ENCODE measurements at regions not wholly inside any gene's neighbourhood (a gene's known extent, or its start where the extent isn't known, plus 50 kb on each side); places are given as distances from the start of the nearest gene placed in this dataset.

DNA sequence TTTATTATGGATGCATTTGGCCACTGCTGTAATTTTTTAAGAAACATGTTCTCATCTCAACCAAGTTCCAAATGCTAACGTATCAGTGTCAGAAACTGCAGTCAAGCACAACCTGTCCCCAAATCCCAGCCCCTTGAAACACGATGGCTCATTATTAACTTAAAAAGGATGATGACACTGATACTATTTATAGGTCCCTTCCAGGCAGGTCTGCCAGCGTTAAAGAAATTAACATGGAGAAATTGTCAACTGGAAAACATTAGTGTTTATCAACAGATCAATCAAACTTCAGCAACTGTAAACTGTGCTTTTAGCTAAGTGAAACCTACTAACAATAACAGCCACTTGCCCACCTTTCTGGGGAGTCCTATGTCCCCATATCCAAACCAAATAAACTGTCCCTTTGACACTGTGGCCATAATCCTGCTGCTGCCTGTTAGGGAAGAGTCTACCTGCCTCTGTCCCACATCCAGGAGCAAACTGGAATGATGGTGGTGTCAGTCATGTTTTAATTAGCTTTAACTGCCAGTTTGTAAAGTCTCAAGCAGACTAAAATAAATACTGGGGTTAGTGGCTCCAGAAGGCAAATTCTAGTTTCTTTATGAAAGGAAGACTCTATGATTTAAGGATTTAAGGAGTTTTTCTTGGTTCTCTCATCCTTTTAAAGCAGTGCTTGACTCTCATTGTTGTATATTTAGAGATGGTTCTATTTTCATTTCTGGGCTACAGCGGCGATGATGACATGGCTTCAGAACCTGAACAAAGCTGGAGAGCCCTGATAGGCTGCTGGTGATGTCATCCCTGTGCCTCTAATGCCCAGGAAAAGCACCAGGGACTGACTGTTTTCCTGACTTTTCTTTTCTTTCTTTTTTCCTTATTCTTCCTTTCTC lies 583.6 kb upstream of the PIK3C3 start:
- TF ChIP-seq, protein P1, sequence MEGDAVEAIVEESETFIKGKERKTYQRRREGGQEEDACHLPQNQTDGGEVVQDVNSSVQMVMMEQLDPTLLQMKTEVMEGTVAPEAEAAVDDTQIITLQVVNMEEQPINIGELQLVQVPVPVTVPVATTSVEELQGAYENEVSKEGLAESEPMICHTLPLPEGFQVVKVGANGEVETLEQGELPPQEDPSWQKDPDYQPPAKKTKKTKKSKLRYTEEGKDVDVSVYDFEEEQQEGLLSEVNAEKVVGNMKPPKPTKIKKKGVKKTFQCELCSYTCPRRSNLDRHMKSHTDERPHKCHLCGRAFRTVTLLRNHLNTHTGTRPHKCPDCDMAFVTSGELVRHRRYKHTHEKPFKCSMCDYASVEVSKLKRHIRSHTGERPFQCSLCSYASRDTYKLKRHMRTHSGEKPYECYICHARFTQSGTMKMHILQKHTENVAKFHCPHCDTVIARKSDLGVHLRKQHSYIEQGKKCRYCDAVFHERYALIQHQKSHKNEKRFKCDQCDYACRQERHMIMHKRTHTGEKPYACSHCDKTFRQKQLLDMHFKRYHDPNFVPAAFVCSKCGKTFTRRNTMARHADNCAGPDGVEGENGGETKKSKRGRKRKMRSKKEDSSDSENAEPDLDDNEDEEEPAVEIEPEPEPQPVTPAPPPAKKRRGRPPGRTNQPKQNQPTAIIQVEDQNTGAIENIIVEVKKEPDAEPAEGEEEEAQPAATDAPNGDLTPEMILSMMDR (IDR thresholded peaks at IDR 0.05): no peak
- TF ChIP-seq POLR2A (IDR thresholded peaks at IDR 0.05): no peak
